Panc1 (cell line): ENCODE measurements at regions not wholly inside any gene's neighbourhood (a gene's known extent, or its start where the extent isn't known, plus 50 kb on each side); places are given as distances from the start of the nearest gene placed in this dataset.

Experiments used
- POLR2AphosphoS5 ChIP-seq: IDR thresholded peaks from 2 replicates; pipeline ENCODE4 v1.6.1; 2012; ENCODE audit warnings: mild to moderate bottlenecking, low read depth, low read length, moderate library complexity
- TF ChIP-seq, protein P1 (sequence below): fragments of 450-650 bp; IDR thresholded peaks from 2 replicates; pipeline ENCODE4 v1.5.1; 2017; ENCODE audit warnings: mild to moderate bottlenecking
- TF ChIP-seq, protein P2 (sequence below), 2 experiments: IDR thresholded peaks; 2 replicates each; pipeline ENCODE4 v1.6.1; 2011 to 2012; ENCODE audit warnings: low read depth in 2 of 2, control low read depth in 1 of 2, low read length in 1 of 2, mild to moderate bottlenecking in 1 of 2, moderate library complexity in 1 of 2; ENCODE audit not compliant: insufficient read depth in 1 of 2

DNA sequence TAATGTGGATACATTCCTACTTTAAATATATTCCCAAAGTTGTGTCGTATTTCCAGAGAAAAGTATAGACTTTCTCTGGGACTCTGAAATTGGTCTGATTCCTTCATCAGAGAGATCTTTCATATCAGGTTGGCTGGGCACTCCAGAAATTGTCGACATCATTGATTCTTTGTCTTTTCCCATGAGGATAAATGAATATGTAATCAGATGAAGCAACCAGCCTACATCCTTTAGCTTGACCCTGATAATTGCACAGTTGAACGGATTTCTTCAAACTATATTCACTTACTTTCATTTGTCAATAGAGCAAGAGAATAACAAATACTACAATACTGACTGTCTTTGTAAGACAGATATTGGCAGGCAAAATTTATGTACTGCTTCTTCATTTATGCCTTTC lies 680.2 kb upstream of the LRRTM4 start:
- TF ChIP-seq, protein P1, sequence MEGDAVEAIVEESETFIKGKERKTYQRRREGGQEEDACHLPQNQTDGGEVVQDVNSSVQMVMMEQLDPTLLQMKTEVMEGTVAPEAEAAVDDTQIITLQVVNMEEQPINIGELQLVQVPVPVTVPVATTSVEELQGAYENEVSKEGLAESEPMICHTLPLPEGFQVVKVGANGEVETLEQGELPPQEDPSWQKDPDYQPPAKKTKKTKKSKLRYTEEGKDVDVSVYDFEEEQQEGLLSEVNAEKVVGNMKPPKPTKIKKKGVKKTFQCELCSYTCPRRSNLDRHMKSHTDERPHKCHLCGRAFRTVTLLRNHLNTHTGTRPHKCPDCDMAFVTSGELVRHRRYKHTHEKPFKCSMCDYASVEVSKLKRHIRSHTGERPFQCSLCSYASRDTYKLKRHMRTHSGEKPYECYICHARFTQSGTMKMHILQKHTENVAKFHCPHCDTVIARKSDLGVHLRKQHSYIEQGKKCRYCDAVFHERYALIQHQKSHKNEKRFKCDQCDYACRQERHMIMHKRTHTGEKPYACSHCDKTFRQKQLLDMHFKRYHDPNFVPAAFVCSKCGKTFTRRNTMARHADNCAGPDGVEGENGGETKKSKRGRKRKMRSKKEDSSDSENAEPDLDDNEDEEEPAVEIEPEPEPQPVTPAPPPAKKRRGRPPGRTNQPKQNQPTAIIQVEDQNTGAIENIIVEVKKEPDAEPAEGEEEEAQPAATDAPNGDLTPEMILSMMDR = no peak
- no peak for TF ChIP-seq POLR2AphosphoS5
- TF ChIP-seq, protein P2, sequence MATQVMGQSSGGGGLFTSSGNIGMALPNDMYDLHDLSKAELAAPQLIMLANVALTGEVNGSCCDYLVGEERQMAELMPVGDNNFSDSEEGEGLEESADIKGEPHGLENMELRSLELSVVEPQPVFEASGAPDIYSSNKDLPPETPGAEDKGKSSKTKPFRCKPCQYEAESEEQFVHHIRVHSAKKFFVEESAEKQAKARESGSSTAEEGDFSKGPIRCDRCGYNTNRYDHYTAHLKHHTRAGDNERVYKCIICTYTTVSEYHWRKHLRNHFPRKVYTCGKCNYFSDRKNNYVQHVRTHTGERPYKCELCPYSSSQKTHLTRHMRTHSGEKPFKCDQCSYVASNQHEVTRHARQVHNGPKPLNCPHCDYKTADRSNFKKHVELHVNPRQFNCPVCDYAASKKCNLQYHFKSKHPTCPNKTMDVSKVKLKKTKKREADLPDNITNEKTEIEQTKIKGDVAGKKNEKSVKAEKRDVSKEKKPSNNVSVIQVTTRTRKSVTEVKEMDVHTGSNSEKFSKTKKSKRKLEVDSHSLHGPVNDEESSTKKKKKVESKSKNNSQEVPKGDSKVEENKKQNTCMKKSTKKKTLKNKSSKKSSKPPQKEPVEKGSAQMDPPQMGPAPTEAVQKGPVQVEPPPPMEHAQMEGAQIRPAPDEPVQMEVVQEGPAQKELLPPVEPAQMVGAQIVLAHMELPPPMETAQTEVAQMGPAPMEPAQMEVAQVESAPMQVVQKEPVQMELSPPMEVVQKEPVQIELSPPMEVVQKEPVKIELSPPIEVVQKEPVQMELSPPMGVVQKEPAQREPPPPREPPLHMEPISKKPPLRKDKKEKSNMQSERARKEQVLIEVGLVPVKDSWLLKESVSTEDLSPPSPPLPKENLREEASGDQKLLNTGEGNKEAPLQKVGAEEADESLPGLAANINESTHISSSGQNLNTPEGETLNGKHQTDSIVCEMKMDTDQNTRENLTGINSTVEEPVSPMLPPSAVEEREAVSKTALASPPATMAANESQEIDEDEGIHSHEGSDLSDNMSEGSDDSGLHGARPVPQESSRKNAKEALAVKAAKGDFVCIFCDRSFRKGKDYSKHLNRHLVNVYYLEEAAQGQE (IDR thresholded peaks at IDR 0.05; ENCODE audit: insufficient read depth in 1 of 2, low read depth in 2 of 2, low read length in 1 of 2) = no peak
